ENCODE measurements at regions not wholly inside any gene's neighbourhood (a gene's known extent, or its start where the extent isn't known, plus 50 kb on each side); places are given as distances from the start of the nearest gene placed in this dataset.

DNA sequence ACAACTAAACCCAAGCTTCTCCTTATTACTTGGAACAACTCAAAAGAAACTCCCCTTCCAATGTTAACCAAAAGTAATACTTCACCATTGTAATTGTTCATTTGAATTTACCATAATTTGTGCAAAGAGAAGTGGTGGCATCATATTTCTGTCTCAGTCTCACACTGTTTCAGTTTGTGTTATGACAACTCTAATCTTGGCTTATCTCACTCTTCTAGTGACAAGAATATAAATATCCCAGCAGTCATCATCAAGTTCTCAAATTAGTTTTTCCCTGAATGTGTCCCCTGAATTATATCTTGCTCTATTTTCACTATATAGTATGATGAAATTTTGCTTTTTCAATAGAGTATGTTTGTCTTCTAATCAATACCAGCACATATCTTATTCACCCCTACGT is 681.4 kb upstream of the PRR20A start:
- TF ChIP-seq, protein P1, sequence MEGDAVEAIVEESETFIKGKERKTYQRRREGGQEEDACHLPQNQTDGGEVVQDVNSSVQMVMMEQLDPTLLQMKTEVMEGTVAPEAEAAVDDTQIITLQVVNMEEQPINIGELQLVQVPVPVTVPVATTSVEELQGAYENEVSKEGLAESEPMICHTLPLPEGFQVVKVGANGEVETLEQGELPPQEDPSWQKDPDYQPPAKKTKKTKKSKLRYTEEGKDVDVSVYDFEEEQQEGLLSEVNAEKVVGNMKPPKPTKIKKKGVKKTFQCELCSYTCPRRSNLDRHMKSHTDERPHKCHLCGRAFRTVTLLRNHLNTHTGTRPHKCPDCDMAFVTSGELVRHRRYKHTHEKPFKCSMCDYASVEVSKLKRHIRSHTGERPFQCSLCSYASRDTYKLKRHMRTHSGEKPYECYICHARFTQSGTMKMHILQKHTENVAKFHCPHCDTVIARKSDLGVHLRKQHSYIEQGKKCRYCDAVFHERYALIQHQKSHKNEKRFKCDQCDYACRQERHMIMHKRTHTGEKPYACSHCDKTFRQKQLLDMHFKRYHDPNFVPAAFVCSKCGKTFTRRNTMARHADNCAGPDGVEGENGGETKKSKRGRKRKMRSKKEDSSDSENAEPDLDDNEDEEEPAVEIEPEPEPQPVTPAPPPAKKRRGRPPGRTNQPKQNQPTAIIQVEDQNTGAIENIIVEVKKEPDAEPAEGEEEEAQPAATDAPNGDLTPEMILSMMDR (IDR thresholded peaks at IDR 0.05), result no peak
- TF ChIP-seq POLR2A (IDR thresholded peaks at IDR 0.05), result no peak

Data from Peyer's patch (tissue), 4 donors.